ENCODE measurements at regions not wholly inside any gene's neighbourhood (a gene's known extent, or its start where the extent isn't known, plus 50 kb on each side); places are given as distances from the start of the nearest gene placed in this dataset.

DNA sequence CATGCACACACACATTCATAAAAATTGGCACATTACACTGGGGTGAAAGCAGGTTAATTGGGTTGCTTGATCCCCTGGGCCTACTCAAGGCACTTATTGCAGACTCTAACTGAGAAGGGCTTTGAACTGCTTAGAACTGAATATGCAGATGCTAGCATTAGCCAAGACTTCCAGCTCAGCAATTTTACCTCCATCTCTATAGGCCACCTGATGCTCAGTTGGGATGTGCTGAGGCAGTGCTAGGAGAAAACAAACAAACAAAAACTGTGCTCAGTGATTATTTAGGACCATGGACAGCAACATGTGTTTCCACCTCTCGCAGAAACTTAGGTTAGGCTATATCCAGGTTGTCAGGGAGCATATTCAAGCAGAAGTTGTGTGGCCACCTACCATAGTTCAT, 124.8 kb upstream of the WSCD2 start:
- H4K20me1 ChIP-seq (ENCODE audit: control insufficient read depth, insufficient read depth, low read depth, low read length), result no peaks in the 10 kb centered on the region; the same call in 1 of the 2 replicates
- H3K4me1 ChIP-seq (ENCODE audit: control insufficient read depth, low read length), result no peaks in the 10 kb centered on the region
- H3K27me3 ChIP-seq (ENCODE audit: control insufficient read depth, low read length), result peaks cover 2% of the 10 kb centered on the region; the same call in 1 of the 2 replicates
- H3F3A ChIP-seq (ENCODE audit: control insufficient read depth, insufficient read depth), result no peaks in the 10 kb centered on the region
- H3K79me2 ChIP-seq (ENCODE audit: control insufficient read depth, low read length), result no peaks in the 10 kb centered on the region
- H3K4me2 ChIP-seq (ENCODE audit: low read length), result no peak overlapping the region
- H3K4me3 ChIP-seq (ENCODE audit: low read length), result no peak overlapping the region
- no peaks in the 10 kb centered on the region for H3K9me2 ChIP-seq (replicated peaks; ENCODE audit: control insufficient read depth, low read length)
- TF ChIP-seq EZH2phosphoT487 (IDR thresholded peaks at IDR 0.05; ENCODE audit: borderline replicate concordance, low read length), result no peak
- TF ChIP-seq, protein P1, sequence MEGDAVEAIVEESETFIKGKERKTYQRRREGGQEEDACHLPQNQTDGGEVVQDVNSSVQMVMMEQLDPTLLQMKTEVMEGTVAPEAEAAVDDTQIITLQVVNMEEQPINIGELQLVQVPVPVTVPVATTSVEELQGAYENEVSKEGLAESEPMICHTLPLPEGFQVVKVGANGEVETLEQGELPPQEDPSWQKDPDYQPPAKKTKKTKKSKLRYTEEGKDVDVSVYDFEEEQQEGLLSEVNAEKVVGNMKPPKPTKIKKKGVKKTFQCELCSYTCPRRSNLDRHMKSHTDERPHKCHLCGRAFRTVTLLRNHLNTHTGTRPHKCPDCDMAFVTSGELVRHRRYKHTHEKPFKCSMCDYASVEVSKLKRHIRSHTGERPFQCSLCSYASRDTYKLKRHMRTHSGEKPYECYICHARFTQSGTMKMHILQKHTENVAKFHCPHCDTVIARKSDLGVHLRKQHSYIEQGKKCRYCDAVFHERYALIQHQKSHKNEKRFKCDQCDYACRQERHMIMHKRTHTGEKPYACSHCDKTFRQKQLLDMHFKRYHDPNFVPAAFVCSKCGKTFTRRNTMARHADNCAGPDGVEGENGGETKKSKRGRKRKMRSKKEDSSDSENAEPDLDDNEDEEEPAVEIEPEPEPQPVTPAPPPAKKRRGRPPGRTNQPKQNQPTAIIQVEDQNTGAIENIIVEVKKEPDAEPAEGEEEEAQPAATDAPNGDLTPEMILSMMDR (IDR thresholded peaks at IDR 0.05; ENCODE audit: low read depth, low read length, poor library complexity, severe bottlenecking), result no peak
- no peaks in the 10 kb centered on the region for H3K36me3 ChIP-seq (ENCODE audit: control insufficient read depth, low read length)
- no peak overlapping the region for H3K27ac ChIP-seq (ENCODE audit: low read depth, low read length)
- no peaks in the 10 kb centered on the region for H3K9me3 ChIP-seq (ENCODE audit: control insufficient read depth, insufficient read depth, low read length)

DNA sequence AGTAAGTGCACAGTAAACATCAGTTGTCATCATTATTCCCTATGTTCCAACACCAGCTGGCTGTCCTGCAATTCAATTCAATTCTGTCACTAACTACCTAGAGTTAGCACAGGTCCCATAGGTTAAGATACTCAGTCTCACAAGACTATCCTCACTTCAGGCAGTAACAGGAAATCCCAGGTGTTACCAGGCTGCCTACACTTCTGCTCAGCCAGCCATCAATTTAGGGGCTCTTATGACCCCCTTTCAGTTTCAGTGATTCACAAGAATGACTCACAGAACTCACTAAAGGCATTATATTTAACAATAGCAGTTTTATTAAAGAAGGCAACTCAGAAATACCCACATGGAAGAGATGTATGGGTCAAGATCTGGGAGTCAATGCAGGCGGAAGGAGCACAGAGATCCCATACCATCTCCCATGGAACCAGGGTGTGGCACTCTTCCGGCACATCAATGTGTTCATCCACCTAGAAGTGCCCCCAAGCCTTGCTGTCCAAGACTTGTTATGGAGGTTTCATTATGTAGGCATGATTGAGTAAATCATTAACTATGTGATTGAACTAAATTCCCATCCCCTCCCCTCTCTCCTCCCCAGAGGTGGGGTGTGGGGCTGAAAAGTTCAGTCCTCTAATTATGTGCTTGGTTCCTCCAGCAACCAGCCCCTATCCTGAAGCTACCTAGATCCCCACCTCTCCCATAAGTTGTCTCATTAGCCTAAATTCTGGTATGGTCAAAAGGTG, 120.8 kb upstream of the WSCD2 start:
- TF ChIP-seq, protein P1 (IDR thresholded peaks at IDR 0.05; ENCODE audit: low read depth, low read length, poor library complexity, severe bottlenecking), result no peak
- no peak for TF ChIP-seq EZH2phosphoT487 (IDR thresholded peaks at IDR 0.05; ENCODE audit: borderline replicate concordance, low read length)
- H3K36me3 ChIP-seq (ENCODE audit: control insufficient read depth, low read length), result no peaks in the 10 kb centered on the region
- no peak overlapping the region for H3K4me2 ChIP-seq (ENCODE audit: low read length)
- no peak overlapping the region for H3K4me3 ChIP-seq (ENCODE audit: low read length)
- peaks cover 2% of the 10 kb centered on the region; the same call in 1 of the 2 replicates for H3K27me3 ChIP-seq (ENCODE audit: control insufficient read depth, low read length)
- no peak overlapping the region for H3K27ac ChIP-seq (ENCODE audit: low read depth, low read length)
- no peaks in the 10 kb centered on the region; the same call in 1 of the 2 replicates for H4K20me1 ChIP-seq (ENCODE audit: control insufficient read depth, insufficient read depth, low read depth, low read length)
- H3K9me2 ChIP-seq (replicated peaks; ENCODE audit: control insufficient read depth, low read length), result no peaks in the 10 kb centered on the region
- H3K9me3 ChIP-seq (ENCODE audit: control insufficient read depth, insufficient read depth, low read length), result no peaks in the 10 kb centered on the region
- no peaks in the 10 kb centered on the region for H3K4me1 ChIP-seq (ENCODE audit: control insufficient read depth, low read length)
- no peaks in the 10 kb centered on the region for H3F3A ChIP-seq (ENCODE audit: control insufficient read depth, insufficient read depth)
- H3K79me2 ChIP-seq (ENCODE audit: control insufficient read depth, low read length), result no peaks in the 10 kb centered on the region

DNA sequence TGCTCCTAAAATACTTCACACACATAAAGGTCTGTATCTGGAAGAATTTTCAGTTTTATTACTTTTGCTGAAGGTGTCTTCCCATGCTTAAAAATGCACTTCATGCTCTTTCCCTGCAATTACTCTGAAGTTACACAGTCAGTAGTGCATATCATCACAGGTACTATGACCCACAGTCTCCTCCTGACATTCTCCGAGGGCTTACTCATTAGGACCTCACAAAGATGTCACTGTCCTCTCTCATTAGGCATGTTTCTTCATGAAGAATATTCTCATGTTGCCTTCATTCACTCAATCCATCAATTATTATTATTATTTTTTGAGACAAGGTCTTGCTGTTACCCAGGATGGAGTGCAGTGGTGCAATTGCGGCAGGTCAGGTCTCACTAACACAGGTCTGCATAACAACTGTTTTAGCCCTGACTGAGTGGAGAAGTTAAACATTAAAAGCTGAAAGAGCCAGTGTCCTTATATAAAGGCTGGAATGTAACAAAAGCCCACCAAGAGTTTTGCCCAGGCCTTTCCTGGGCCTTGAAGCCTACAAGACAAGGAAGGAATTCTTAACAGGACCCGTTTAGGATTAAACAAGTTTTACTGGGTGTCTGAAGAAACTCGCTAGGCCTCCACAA, 119.5 kb upstream of the WSCD2 start:
- Histone ChIP-seq H3K9me3 (ENCODE audit: control insufficient read depth, insufficient read depth, low read length) (no peaks in the 10 kb centered on the region), H3K36me3 (ENCODE audit: control insufficient read depth, low read length) (no peaks in the 10 kb centered on the region), H3K79me2 (ENCODE audit: control insufficient read depth, low read length) (no peaks in the 10 kb centered on the region), H4K20me1 (ENCODE audit: control insufficient read depth, insufficient read depth, low read depth, low read length) (no peaks in the 10 kb centered on the region; the same call in 1 of the 2 replicates), H3K4me2 (ENCODE audit: low read length) (no peak overlapping the region), H3K4me1 (ENCODE audit: control insufficient read depth, low read length) (no peaks in the 10 kb centered on the region), H3K27ac (ENCODE audit: low read depth, low read length) (no peak overlapping the region), H3F3A (ENCODE audit: control insufficient read depth, insufficient read depth) (no peaks in the 10 kb centered on the region), H3K9me2 (replicated peaks; ENCODE audit: control insufficient read depth, low read length) (no peaks in the 10 kb centered on the region), H3K27me3 (ENCODE audit: control insufficient read depth, low read length) (peaks cover 2% of the 10 kb centered on the region; the same call in 1 of the 2 replicates), H3K4me3 (ENCODE audit: low read length) (no peak overlapping the region)
- TF ChIP-seq EZH2phosphoT487 (IDR thresholded peaks at IDR 0.05; ENCODE audit: borderline replicate concordance, low read length), result no peak
- TF ChIP-seq, protein P1 (IDR thresholded peaks at IDR 0.05; ENCODE audit: low read depth, low read length, poor library complexity, severe bottlenecking), result no peak

Measured in DOHH2 (cell line).